HL-60 (cell line): ENCODE measurements at regions not wholly inside any gene's neighbourhood (a gene's known extent, or its start where the extent isn't known, plus 50 kb on each side); places are given as distances from the start of the nearest gene placed in this dataset.

Experiments
- DNase-seq, 2 experiments: peaks; one replicate each; pipeline ENCODE4 v3.0.0-alpha.2; 2010 to 2020; ENCODE audit warnings: low read depth in 1 of 2, low spot score in 1 of 2
- H3K27ac ChIP-seq: fragments of 250-450 bp; sonication (Bioruptor Pico); replicated peaks from 2 replicates; pipeline ENCODE4 v1.5.1; 2020; ENCODE audit warnings: mild to moderate bottlenecking, moderate library complexity
- H3K27me3 ChIP-seq: fragments of 250-450 bp; sonication (Bioruptor Pico); 2 replicates; pipeline ENCODE4 v1.5.1; 2021; ENCODE audit warnings: mild to moderate bottlenecking, moderate library complexity; ENCODE audit not compliant: insufficient read depth, poor library complexity, severe bottlenecking
- H3K4me3 ChIP-seq: replicated peaks from 2 replicates; pipeline ENCODE4 v1.5.1; 2011; ENCODE audit warnings: mild to moderate bottlenecking, control low read depth, low read length; ENCODE audit not compliant: insufficient read depth
- CTCF ChIP-seq: IDR thresholded peaks from one replicate; pipeline ENCODE4 v1.5.1; 2011; ENCODE audit warnings: low read length, control low read depth, inconsistent platforms; ENCODE audit not compliant: insufficient read depth
- GABPA ChIP-seq: IDR thresholded peaks from 2 replicates; pipeline ENCODE4 v1.6.1; 2012; ENCODE audit warnings: low read depth
- POLR2AphosphoS5 ChIP-seq: IDR thresholded peaks from 2 replicates; pipeline ENCODE4 v1.6.1; 2012; ENCODE audit warnings: low read depth
- REST ChIP-seq: IDR thresholded peaks from 2 replicates; pipeline ENCODE4 v1.6.1; 2012; ENCODE audit warnings: low read depth; ENCODE audit not compliant: insufficient replicate concordance
- SPI1 ChIP-seq: IDR thresholded peaks from 2 replicates; pipeline ENCODE4 v1.6.1; 2012; ENCODE audit warnings: low read depth, mild to moderate bottlenecking, borderline replicate concordance

DNA sequence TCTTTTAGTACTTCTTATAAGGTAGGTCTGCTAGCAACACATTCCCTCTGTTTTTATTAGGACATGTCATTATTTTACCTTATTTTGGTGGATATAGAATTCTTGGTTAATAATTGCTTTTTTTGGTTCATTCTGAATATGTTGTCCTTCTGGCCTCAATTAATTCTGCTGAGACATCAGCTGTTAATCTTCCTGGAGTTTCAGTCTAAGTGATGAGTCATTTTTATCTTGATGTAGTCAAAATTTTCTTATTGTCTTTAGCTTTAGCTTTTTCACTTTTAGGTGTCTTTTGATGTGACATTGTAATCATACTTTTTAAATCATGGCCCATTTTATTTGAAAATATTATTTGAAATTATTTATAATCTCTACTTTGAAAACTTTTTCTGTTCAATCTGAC lies 104.9 kb upstream of the PMCH start:
- TF ChIP-seq POLR2AphosphoS5 (no peak), SPI1 (no peak), CTCF (no peak), GABPA (no peak), REST (no peak)
- Histone ChIP-seq H3K27ac (no peak overlapping the region), H3K27me3 (no peaks in the 10 kb centered on the region), H3K4me3 (no peak overlapping the region)
- no peak for DNase-seq

DNA sequence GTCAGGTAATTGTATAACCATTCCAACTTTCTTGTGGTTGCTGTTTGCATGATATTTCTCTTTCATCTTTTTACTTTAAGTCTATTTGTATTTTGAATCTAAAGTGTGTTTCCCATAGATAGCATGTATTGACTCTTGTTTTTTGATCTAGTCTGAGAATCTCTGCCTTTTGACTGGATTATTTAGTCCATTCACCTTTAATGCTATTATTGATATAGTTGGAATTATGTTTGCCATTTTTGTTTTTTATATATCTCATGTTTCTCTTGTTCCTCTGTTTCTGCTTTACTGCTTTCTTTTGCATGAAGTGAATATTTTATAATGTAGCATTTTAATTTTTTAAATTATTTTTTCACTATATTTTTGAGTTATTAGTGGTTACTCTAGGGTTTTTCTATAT lies 103.9 kb upstream of the PMCH start:
- no peak for DNase-seq
- no peaks in the 10 kb centered on the region for H3K27me3 ChIP-seq
- no peak overlapping the region for H3K27ac ChIP-seq
- no peak overlapping the region for H3K4me3 ChIP-seq
- TF ChIP-seq REST = no peak
- no peak for TF ChIP-seq CTCF
- no peak for TF ChIP-seq SPI1
- TF ChIP-seq POLR2AphosphoS5 = no peak
- TF ChIP-seq GABPA = no peak

DNA sequence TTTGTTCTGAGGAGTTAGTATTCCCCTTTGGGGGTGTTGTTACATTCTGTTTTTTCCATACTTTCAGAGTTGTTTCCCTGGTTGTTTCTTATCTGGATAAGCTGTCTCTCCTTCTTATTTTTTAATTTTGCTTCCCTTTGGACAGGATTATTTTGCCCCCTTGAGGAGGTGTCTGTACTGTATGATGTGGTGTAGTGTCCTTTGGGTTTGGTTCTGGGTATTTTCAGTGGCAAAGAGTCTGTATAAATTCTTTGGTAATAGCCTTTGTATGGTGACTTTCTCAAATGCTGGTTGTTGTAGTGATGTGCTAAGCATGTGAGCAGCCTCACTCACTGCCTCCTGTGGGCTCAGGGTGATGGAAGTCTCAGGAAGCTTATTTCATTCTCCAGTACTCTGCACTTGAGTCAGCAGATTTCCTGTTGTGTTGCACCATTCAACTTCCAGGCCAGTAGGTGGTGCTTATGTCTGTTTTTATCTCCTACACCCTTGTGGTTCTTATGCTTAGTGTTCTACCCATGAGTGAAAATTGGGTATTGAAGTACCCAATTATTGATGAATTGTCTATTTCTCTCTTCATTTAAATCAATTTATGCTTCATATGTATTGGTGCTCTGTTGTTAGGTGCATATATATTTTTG lies 103.3 kb upstream of the PMCH start:
- H3K27ac ChIP-seq = no peak overlapping the region
- no peaks in the 10 kb centered on the region for H3K27me3 ChIP-seq
- peak; percentile 46 for TF ChIP-seq CTCF
- TF ChIP-seq REST = no peak
- peak; percentile 35 to 39 for DNase-seq
- H3K4me3 ChIP-seq = no peak overlapping the region
